T follicular helper cell (primary cell): ENCODE measurements at regions not wholly inside any gene's neighbourhood (a gene's known extent, or its start where the extent isn't known, plus 50 kb on each side); places are given as distances from the start of the nearest gene placed in this dataset.
"Not testable (repeated sequence)": the region's sequence is repeated elsewhere in the genome, so short reads cannot be mapped to it uniquely, and the experiment has no call there.

Experiments
- DNase-seq: peaks from one replicate; pipeline ENCODE4 v3.0.0-alpha.2; 2020; ENCODE audit warnings: low read depth

- DNase-seq: not testable (repeated sequence)
Observed at GRCh38 chr2:146696787-146697186, 1148.0 kb upstream of the ACVR2A start.

DNA sequence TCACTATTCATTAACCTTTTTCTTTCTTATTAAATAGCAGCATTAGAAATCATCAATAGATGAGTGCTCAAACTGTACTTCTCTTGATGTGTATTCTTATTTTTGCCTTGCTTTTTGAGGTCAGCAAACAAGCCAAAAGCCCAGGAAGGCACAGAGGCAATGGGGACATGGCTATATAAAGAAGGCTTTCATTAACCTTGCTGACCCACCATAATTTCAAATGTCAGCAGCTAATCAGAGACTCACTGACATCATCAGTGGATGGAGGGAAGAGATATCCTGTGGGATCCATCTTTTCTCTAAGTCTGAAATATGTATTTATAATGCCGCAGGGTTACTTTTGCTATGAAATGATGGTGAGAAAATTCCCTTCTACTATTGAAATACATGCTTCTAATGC is 1162.8 kb upstream of the ACVR2A start:
- DNase-seq: no peak

- DNase-seq: no peak
Observed at GRCh38 chr2:146678516-146678915, 1166.3 kb upstream of the ACVR2A start.

- no peak for DNase-seq
Observed at GRCh38 chr2:146677280-146677679, 1167.5 kb upstream of the ACVR2A start.

DNA sequence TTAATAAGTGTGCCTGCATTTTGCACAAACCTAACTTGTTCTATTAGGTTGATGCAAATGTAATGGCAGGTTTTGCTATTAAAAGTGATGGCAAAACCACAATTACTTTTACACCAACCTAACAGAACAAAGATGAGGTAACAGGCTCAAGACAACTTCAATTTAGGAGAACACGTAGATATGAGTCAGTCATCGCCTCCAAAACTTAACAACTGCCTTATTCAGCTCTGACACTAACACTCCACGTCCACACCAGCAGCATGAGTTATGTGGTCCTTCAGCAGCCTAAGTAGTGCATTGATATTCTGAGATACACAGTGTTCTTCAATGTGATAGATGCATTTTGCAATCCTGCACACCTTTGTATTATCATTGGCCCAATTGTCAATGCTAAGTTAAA is 1175.1 kb upstream of the ACVR2A start:
- DNase-seq: no peak

DNA sequence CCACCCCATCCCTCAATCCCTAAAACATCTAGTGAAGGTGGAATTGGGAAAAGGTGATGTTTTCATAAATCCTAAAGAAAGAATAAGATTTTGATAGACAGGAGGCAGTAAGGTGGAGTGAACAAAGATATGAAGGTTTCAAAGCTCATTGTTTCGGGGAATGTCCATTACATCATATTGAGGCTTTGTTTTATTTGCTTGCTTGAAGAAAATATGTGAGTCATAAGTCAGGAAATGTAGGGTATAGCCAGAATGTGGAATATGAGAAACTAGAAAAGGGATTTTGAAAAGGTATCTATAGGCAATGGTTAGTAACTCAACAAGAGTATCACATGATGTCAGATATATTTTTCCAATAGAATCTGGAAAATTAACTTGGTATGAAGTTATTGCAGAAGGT is 1178.5 kb upstream of the ACVR2A start:
- no peak for DNase-seq

GRCh38 chr2:146665800-146666199 is 1179.0 kb upstream of the ACVR2A start:
- DNase-seq: no peak

- no peak for DNase-seq
Observed at GRCh38 chr2:146661473-146662096, 1183.2 kb upstream of the ACVR2A start.

DNA sequence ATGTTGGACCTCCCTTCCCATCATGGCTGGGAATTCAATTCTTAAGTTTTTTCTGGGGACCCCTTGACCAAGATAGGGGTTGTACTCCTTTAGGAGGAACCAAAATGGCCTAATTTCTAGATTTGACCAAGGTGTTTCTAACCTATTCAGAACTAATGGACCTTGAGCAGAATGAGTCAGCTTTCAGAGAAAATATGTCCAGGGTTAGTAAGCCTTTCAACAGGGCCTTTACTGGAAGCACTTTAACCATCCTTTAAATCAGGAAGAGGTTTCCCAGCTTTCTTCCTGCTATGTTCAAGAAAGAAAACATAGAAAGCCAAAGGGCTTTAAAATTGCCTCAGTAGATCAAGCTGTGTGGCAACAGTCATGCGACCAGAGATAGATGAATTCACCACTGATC is 1184.9 kb upstream of the ACVR2A start:
- DNase-seq: no peak

- no peak for DNase-seq
Observed at GRCh38 chr2:146652311-146652710, 1192.5 kb upstream of the ACVR2A start.

GRCh38 chr2:146651361-146651760 is 1193.5 kb upstream of the ACVR2A start:
- DNase-seq: no peak

- no peak for DNase-seq
Observed at GRCh38 chr2:146642066-146642465, 1202.8 kb upstream of the ACVR2A start.

- DNase-seq: no peak
Observed at GRCh38 chr2:146634230-146635097, 1210.4 kb upstream of the ACVR2A start.

DNA sequence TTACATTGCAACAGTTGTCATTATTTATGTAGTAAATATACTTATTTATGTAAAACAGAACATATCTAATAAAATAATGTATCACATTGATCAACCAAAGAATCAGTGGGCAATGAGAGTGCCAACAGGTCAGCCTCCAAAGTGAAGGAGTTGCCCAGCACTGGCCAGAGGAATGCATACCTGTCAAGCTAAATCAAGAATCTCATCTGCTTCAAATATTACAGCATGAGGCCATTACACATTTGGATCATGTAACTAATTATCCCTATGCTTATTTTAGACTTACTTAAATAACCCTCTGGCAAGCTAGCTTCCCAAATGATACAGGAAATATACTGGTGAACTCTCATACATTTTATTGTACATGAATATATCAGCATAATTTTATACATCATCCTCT is 1211.7 kb upstream of the ACVR2A start:
- DNase-seq: no peak

DNA sequence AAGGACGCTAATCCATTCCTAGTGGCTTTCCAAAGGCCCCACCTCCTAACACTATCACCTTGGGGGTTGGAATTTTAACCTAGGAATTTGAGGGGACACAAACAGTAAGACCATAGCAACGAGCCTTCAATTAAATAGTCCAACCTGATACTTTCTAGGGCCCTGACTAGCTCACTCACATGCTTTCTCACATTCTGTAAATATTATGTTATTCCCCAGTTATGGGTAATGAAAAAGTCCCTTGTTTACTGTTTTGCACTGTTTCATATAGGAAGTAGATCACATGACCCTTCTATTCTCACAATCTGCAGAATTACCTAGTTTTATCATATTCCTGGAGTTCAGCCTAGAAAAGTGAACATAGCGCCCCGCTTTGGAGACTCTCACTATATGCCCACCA is 1212.1 kb upstream of the ACVR2A start:
- no peak for DNase-seq

DNA sequence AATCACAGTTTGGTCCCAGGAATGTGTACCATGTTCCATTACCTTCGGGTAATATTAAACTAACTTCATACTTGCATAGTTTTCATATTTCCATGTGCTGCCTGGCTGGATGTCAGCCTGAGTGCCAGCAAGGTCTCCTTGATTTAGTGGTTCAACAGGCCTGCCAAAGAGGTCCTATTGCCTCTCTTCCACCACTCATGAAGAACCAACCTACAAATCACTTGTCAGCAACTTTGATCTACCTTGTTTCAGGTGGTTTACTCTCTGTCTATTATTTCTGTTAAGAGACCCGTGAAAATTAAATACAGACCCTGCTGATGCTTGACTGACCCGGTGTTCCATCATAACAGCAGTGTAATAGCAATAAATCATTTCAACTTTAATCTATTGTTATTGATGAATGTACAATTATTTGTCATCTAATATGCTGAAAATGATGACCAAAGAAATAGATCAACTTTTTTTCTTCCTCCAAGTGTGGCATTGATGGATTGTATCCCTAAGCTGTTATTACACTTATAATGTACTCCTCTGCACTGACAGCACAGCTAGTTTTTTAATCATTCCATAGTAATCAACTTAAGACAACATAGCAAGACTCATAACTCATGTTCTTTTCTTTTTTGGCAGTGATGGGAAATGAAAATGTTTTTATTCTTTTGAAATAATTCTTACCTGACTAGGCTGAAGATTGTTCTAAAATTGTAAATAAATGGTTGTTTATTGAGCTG is 1220.2 kb upstream of the ACVR2A start:
- DNase-seq: no peak

DNA sequence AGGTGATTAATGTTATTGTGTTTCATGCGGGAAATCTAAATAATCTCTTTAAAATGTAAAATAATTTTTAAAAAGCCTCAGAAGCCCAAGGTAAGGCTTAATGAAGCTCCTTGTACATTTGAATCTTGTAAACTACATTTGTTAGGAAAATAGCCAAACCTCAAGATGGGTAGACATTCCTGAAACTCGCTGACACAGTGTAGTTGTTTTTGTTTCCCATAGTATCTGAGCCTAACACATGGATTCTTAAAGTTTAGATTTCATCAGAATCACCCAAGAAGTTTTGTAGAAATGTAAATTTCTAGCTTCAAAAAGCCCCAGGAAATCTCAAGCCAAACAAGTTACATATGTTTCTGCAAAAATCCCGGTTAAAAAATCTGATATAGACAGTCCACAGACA is 1221.1 kb upstream of the ACVR2A start:
- no peak for DNase-seq

DNA sequence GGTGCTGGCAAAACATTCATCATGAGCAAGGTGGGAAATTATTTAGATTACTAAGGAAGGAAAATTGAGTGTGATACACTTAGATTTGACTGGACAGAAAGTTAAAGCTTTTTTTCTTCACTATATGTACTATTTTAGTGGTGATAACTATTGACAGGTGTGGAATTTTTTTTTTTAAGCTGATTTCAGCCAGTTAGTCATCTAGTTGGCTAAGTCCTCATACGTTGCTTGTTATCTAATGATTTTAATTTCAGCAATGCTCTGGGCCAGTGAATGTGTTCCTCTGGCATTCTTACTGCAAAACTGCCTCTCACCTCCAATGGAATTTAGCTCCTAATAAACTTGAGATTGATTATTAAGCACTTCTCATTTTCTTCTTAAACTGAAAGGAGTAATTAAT is 1223.2 kb upstream of the ACVR2A start:
- no peak for DNase-seq

GRCh38 chr2:146615778-146616177 is 1229.1 kb upstream of the ACVR2A start:
- DNase-seq: no peak

DNA sequence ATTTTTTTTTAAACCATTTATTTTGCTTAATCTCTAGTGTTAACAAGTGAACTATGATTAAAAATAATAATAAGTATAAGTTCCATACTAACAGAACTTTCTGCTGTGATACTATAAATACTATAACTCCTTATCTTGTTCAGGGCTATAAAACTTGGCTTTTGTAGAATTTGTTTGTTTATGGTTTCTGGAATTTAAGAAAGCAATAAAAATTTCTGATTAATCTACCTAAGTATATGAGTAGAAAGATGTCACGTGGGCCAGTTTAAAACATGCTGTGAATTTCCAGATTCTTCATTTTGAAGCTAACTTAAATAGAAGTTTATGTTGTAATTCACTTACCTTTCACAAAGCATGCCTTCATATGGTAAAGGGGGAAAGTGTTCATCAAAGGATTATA is 1236.3 kb upstream of the ACVR2A start:
- no peak for DNase-seq

GRCh38 chr2:146604521-146604920 is 1240.3 kb upstream of the ACVR2A start:
- DNase-seq: no peak

DNA sequence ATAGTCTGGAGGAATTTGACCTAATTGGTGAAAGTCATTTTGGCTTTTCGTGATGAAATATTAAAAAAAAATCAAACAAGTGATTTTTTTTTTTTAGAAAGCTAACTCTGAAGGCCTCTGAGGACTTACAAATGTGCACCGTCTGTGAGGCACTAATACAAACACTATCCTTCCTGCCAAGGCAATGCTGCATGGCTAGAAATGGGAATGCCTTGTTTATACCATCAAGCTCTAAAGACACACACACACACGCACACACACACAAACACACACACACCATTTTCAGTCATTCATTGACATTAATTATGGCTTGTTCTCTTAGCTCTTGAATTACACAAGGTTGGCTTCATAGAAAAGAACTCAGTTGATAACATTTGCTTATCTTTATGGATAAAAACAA is 1242.0 kb upstream of the ACVR2A start:
- no peak for DNase-seq

DNA sequence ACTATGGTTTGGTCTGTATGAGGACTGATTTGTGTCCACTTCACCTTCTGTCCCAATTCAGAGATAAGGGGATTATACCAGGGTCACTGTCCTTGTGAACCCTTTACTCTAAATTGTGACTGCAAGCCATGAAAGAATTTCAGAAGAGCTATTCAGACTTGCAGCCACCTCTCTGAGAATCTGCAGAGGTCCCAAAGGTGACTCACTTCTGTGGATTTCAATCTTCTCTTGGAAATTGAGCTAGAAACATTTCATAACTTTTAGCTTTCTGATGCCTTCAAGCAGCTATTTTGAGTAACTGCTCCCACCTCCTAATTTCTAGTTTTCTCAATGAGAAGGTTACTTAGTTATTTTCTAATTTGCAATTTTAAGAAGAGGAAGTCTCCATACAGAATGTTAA is 1242.4 kb upstream of the ACVR2A start:
- DNase-seq: no peak
